ENCODE measurements at regions not wholly inside any gene's neighbourhood (a gene's known extent, or its start where the extent isn't known, plus 50 kb on each side); places are given as distances from the start of the nearest gene placed in this dataset.

GRCh38 chr12:87866578-87867292 is 162.5 kb downstream of the C12orf50 start:
- TF ChIP-seq POLR2AphosphoS5 (IDR thresholded peaks at IDR 0.05) = no peak
- TF ChIP-seq POLR2A (IDR thresholded peaks at IDR 0.05) = no peak
- TF ChIP-seq CTCF (IDR thresholded peaks at IDR 0.05) = no peak
- intact Hi-C loops (cut with DNase I) = no loop called here
- DNase-seq (ENCODE audit: low spot score) = no peak
- H3K4me3 ChIP-seq = no peak overlapping the region
- no peak overlapping the region for H3K27ac ChIP-seq
- no peaks in the 10 kb centered on the region for H3K4me1 ChIP-seq (replicated peaks)
- H3K27me3 ChIP-seq (replicated peaks; ENCODE audit: insufficient read depth) = no peaks in the 10 kb centered on the region
- 88% methylated on average over 3 of the region's 3 CpGs for WGBS
- H3K9me3 ChIP-seq = no peaks in the 10 kb centered on the region
- H3K36me3 ChIP-seq = no peaks in the 10 kb centered on the region

GRCh38 chr12:87861791-87862190 is 167.4 kb downstream of the C12orf50 start:
- H3K27ac ChIP-seq = no peak overlapping the region
- WGBS = 77% methylated on average over 2 of the region's 2 CpGs
- H3K4me3 ChIP-seq = no peak overlapping the region
- no peaks in the 10 kb centered on the region for H3K4me1 ChIP-seq (replicated peaks)
- TF ChIP-seq POLR2AphosphoS5 (IDR thresholded peaks at IDR 0.05) = no peak
- TF ChIP-seq POLR2A (IDR thresholded peaks at IDR 0.05) = no peak
- no peak for TF ChIP-seq CTCF (IDR thresholded peaks at IDR 0.05)
- no peaks in the 10 kb centered on the region for H3K27me3 ChIP-seq (replicated peaks; ENCODE audit: insufficient read depth)
- intact Hi-C loops (cut with DNase I) = no loop called here
- DNase-seq (ENCODE audit: low spot score) = no peak
- H3K9me3 ChIP-seq = no peaks in the 10 kb centered on the region
- no peaks in the 10 kb centered on the region for H3K36me3 ChIP-seq

GRCh38 chr12:87853448-87854003 is 175.7 kb downstream of the C12orf50 start:
- TF ChIP-seq CTCF (IDR thresholded peaks at IDR 0.05) (no peak), POLR2A (IDR thresholded peaks at IDR 0.05) (no peak), POLR2AphosphoS5 (IDR thresholded peaks at IDR 0.05) (no peak)
- H3K36me3 ChIP-seq = no peaks in the 10 kb centered on the region
- no peak for DNase-seq (ENCODE audit: low spot score)
- H3K27me3 ChIP-seq (replicated peaks; ENCODE audit: insufficient read depth) = no peaks in the 10 kb centered on the region
- 90% methylated on average over 6 of the region's 6 CpGs for WGBS
- H3K9me3 ChIP-seq = no peaks in the 10 kb centered on the region
- intact Hi-C loops (cut with DNase I) = no loop called here
- no peak overlapping the region for H3K4me3 ChIP-seq
- H3K4me1 ChIP-seq (replicated peaks) = no peaks in the 10 kb centered on the region
- no peak overlapping the region for H3K27ac ChIP-seq

- Histone ChIP-seq H3K9me3 (no peaks in the 10 kb centered on the region), H3K27ac (no peak overlapping the region), H3K27me3 (replicated peaks; ENCODE audit: insufficient read depth) (no peaks in the 10 kb centered on the region), H3K36me3 (no peaks in the 10 kb centered on the region), H3K4me1 (replicated peaks) (no peaks in the 10 kb centered on the region), H3K4me3 (no peak overlapping the region)
- TF ChIP-seq POLR2AphosphoS5 (IDR thresholded peaks at IDR 0.05) = no peak
- intact Hi-C loops (cut with DNase I) = no loop called here
- WGBS = 72% methylated on average over 2 of the region's 2 CpGs
- no peak for DNase-seq (ENCODE audit: low spot score)
Measured at GRCh38 chr12:87849074-87849473, 180.1 kb downstream of the C12orf50 start.

- WGBS = 12% methylated on average over 2 of the region's 2 CpGs
- H3K9me3 ChIP-seq = no peaks in the 10 kb centered on the region
- TF ChIP-seq CTCF (IDR thresholded peaks at IDR 0.05) (peak; percentile 41 to 80 (median 62)), POLR2A (IDR thresholded peaks at IDR 0.05) (no peak), POLR2AphosphoS5 (IDR thresholded peaks at IDR 0.05) (no peak)
Measured at GRCh38 chr12:87848248-87848868, 180.8 kb downstream of the C12orf50 start.

More at GRCh38 chr12:87848248-87848868, 180.8 kb downstream of the C12orf50 start:
- Histone ChIP-seq H3K27me3 (replicated peaks; ENCODE audit: insufficient read depth) (no peaks in the 10 kb centered on the region), H3K4me3 (no peak overlapping the region), H3K4me1 (replicated peaks) (no peaks in the 10 kb centered on the region), H3K36me3 (no peaks in the 10 kb centered on the region), H3K27ac (no peak overlapping the region)
- DNase-seq (ENCODE audit: low spot score) = peak; percentile 7
- intact Hi-C loops (cut with DNase I) = no loop called here

All from prostate gland (tissue), 2 donors.